ENCODE measurements at regions not wholly inside any gene's neighbourhood (a gene's known extent, or its start where the extent isn't known, plus 50 kb on each side); places are given as distances from the start of the nearest gene placed in this dataset.

- no peak for DNase-seq
Observed at GRCh38 chr22:48004936-48005335, 1242.5 kb downstream of the TBC1D22A start.

- DNase-seq = no peak
Observed at GRCh38 chr22:48004038-48004437, 1241.6 kb downstream of the TBC1D22A start.

GRCh38 chr22:48001101-48001500 is 1238.7 kb downstream of the TBC1D22A start:
- DNase-seq = no peak

- DNase-seq = no peak
Observed at GRCh38 chr22:47997612-47998011, 1235.2 kb downstream of the TBC1D22A start.

- no peak for DNase-seq
Observed at GRCh38 chr22:47997052-47997590, 1234.7 kb downstream of the TBC1D22A start.

GRCh38 chr22:47996446-47996857 is 1234.0 kb downstream of the TBC1D22A start:
- no peak for DNase-seq

GRCh38 chr22:47995718-47996117 is 1233.3 kb downstream of the TBC1D22A start:
- DNase-seq = no peak

- no peak for DNase-seq
Observed at GRCh38 chr22:47995264-47995627, 1232.8 kb downstream of the TBC1D22A start.

GRCh38 chr22:47994601-47995263 is 1232.3 kb downstream of the TBC1D22A start:
- no peak for DNase-seq

GRCh38 chr22:47994045-47994444 is 1231.6 kb downstream of the TBC1D22A start:
- no peak for DNase-seq

GRCh38 chr22:47990481-47990880 is 1228.0 kb downstream of the TBC1D22A start:
- no peak for DNase-seq

GRCh38 chr22:47987885-47988515 is 1225.5 kb downstream of the TBC1D22A start:
- DNase-seq = no peak

GRCh38 chr22:47976219-47976618 is 1213.8 kb downstream of the TBC1D22A start:
- DNase-seq = no peak

GRCh38 chr22:47967831-47968230 is 1205.4 kb downstream of the TBC1D22A start:
- DNase-seq = no peak

GRCh38 chr22:47966316-47966715 is 1203.9 kb downstream of the TBC1D22A start:
- no peak for DNase-seq

GRCh38 chr22:47965896-47966295 is 1203.4 kb downstream of the TBC1D22A start:
- DNase-seq = no peak

GRCh38 chr22:47965066-47965465 is 1202.6 kb downstream of the TBC1D22A start:
- no peak for DNase-seq

- DNase-seq = no peak
Observed at GRCh38 chr22:47963660-47964059, 1201.2 kb downstream of the TBC1D22A start.

- DNase-seq = no peak
Observed at GRCh38 chr22:47957649-47958048, 1195.2 kb downstream of the TBC1D22A start.

GRCh38 chr22:47954107-47954506 is 1191.7 kb downstream of the TBC1D22A start:
- DNase-seq = no peak

- no peak for DNase-seq
Observed at GRCh38 chr22:47944941-47945340, 1182.5 kb downstream of the TBC1D22A start.

GRCh38 chr22:47943729-47944700 is 1181.6 kb downstream of the TBC1D22A start:
- no peak for DNase-seq

- DNase-seq = no peak
Observed at GRCh38 chr22:47940211-47940610, 1177.8 kb downstream of the TBC1D22A start.
